ENCODE measurements at regions not wholly inside any gene's neighbourhood (a gene's known extent, or its start where the extent isn't known, plus 50 kb on each side); places are given as distances from the start of the nearest gene placed in this dataset.

DNA sequence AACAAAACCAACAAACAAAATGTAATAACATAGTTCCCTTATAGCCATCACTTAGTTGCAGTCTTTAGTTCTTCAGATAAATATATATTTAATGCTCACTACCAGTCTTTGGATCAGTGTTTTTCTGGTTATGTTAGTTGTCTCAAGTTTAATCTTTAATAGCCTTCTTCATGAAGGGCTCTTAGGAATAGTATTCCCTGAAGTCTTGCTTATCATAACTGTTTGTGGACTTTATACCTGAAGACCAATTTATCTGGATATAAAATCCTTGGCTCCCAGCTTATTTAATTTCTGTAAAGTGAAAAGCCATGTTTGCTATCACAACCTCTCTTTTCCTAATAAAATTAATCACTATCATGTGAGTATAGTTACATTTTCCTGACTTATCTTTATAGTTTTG lies 379.7 kb downstream of the ARL6IP6 start:
- DNase-seq = no peak

DNA sequence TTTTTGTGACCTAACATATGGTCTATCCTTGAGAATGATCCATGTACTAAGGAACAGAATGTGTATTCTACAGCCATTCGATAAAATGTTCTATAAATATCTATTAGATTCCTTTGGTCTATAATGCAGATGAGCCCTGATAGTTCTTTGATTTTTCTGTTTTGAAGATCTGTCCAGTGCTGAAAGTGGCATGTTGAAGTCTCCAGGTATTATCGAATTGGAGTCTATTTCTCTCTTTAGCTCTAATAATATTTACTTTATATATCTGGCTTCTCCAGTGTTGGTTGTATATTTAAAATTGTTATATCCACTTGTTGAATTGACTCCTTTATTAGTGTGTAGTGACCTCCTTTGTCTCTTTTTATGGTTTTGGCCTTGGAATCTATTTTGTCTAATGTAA lies 377.9 kb downstream of the ARL6IP6 start:
- no peak for DNase-seq

DNA sequence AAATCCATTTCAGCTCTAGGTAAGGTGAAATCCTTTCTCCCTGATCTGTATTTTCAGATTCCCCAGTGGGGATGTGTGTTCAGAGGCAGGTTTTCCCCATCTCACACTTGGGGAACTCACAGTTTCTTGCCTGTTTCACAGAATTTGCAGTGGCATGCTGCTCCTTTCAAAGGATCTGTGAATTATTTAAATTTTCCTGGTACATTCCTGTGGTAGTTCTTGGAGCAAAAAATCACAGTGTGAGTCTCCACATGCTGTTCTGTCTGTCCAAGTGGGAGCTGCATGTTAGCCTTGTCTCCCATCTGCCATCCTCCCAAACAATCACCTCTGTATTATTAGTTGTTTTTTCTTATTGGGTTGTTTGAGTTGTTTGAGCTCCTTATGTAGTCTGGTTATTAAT lies 372.9 kb downstream of the ARL6IP6 start:
- DNase-seq = no peak

DNA sequence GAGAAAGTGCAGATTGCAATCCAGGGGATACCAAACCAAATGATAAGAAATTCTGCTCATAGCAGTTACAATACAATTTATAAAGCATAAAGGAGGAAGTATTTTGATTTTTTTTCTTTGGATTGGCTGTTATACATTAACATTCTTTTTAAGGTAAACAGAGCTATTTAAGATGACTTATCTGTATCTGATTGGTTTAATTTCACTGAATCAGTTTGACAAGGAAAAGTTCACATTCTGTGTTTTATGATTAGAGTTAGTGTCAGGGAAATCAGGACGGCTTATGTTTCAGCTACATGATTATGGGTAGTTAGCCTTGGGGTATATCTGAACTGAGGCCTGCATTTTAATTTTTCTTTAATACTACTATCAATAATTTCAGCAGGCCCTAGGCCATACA lies 360.9 kb downstream of the ARL6IP6 start:
- no peak for DNase-seq

DNA sequence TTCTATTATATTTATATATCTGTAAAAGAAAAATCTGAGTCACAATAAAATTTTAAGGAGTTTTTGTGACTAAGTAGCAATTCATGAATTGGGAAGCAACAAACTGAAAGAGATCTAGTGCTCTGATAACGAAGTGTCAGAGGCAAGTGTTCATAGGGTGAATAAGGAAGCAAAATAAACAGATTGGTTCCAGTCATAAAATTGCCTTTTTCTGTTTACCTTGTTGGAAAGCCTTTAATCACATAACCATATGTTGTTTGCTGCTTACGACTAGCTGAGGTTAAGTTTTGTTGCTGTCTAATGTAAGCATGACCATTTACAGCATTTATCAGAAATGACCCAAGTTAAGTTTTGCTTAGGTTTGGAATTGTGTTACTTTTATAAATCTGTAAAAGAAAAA lies 358.9 kb downstream of the ARL6IP6 start:
- no peak for DNase-seq

DNA sequence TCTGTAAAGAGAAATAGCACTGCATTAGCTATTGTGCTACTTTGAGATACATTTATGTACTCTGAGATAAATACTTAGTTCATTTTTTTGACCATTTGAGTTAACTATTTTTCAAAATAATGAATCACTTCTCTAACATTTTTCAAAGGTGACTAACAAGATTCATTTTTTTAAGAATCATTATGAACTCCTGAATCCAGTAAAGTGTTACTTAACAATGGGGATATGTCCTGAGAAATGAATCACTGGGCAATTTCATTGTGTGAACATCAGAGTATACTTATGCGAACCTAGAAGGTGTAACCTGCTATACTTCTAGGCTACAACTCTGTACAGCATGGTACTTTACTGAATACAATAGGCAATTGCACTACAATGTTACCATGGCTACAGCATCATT lies 355.8 kb downstream of the ARL6IP6 start:
- DNase-seq = no peak

DNA sequence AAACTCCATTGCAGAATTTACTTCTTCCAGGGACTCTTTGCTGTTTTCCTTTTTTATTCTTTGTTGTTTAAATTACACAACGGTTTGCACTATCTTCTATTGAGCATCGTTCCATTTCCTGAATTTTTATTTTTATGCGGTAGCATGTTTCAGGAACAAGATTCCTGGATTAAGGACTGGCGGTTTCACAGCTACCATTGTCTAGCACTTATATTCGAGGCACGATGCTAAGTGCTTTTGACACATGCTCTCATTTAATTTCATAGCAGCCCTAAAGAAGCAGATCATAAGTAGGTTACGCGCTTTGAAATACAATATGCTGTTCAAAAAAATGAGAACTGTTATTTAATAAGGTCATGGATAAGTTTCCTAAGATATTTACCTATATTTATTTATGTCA lies 354.4 kb downstream of the ARL6IP6 start:
- no peak for DNase-seq

DNA sequence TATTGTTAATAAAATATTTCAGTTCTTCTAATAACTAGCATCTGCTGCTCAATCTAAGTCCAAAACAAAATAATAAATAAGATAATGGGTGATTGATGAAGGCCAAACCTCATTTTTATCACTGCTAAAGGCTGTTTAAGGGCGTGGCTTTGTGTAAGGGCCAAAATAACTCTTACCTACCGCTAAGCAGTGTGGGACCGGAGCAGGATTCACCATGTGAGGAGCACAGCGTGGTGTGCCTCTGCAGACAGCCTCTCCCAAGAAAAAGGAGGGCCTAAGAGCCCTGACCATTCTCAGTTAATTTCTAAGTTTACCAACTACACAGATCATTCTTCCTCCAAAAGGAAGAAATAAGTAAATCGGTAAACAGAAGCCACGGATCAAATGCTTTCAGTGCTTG lies 353.7 kb downstream of the ARL6IP6 start:
- DNase-seq = no peak

DNA sequence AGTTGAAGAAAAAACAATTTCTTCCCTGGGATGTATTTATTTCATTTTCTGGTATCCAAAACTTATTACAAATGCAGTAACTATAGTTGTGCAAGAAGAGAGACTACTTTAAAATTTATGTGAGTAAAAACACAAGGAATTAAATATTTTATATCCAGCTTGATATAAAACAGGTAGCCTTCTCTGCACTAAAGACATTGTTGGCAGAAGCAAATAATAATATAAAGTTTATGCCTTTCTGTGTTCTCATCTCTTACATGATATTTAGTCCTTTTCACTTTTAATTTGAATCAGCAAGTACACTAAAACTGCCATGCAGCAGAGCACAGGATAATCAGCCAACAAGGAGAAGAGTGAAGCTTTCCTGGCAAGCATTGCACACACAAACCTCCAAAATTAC lies 352.7 kb downstream of the ARL6IP6 start:
- DNase-seq = no peak

DNA sequence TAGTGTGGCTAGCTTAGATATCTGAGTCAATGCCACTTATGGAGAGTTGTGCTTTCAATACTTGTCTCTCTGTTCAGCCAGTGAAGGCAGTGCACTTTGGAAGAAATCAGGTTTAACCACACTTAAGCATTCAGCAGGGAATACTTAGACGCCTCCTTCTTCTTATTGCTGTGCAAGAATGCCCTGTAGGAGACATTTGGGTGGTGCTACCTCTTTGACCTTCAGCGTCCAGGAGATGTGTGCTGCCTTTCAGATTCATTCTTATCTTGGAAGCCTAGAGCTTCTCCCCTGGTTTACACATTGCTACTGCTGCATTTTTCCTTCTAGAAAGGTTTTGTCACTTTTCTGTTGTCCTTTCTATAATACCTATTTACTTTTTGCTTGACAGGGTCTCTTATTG lies 350.5 kb downstream of the ARL6IP6 start:
- no peak for DNase-seq

DNA sequence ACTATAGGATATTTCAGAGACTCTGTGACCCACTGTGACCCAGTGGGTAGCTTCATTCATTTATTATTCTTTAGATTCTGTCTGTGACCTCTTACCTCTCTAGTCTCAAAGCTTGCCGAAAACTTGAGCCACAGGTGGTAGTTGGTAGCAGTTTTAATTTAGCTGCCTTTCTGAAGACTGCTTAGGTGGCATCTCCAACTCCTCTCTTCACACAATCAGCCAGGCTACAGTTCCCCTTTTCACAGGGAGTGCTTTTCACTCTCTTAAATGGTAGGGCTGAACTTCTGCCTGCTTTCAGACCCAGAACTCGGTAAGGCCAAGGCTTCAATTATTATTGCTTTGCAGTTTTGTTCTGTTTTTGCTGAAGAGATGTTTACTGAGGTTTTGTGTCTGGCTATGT lies 349.6 kb downstream of the ARL6IP6 start:
- DNase-seq = no peak

DNA sequence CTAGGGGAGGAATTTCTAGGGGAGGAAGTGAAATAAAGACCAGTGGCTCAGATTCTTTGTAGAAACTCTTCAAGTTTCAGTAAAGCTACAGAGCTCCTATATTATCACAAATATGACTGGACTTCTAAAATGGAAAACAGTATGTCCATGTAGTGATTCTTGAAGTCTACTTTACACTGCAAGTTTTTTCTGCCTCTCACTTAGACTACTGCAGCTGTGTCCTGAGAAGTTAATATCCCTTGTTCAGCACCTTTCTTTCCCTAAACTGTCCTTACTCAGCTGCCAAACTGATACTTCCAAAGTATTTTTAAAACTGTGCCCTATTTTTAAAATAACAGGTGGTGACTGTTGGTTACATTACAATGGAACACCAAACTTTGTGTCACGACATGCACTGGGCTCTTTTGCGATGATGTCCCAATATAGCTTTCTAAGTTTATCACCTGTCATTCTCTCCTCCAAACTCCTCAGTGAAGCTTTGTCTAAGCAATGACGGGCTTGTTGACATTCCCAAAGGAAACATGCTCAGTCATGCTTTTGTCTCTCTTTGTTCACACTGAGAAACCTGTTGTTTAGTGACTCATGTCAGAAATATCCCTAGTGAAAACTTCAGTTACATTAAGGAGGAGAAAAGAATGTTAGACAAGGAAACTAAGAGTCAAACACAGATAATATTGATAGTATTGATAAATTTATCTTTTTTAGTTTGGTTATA lies 341.1 kb downstream of the ARL6IP6 start:
- no peak for DNase-seq

DNA sequence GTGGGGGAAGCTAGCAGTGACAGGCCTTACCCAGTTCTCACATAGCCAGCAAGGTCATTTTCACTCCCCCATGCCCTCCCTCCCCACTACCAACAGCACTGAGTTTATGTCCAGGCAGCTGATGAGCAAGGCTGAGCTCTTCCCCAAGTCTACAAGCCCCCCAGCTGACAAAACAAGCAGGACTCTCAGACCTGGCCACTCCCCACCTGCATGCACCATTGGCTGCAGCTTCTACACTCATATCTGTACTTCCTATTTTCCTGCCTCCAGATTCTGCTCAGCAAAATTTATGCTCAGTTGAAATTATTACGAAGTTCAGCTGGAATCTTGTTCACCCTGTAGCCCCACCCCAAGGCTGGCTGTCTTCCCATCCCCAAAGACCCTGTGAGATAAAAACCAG lies 339.3 kb downstream of the ARL6IP6 start:
- DNase-seq = no peak

DNA sequence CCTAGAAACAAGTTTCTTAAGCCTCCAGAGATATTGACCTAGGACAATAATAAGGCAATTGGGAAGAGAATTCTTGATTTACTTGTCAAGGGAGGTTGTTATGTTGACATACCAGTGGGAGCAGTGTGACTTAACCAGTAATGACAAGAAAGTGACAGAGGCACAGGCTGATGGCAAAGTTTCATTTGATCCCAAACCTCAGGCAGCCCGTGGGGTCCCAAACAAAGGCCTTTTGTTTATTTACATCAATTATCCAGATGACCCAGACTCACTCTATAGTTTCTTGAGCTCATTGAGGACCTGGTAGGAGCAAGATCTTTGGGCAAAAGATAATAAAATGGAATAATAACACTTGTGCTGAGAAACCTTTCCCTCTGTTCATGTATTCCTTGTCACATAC lies 336.8 kb downstream of the ARL6IP6 start:
- DNase-seq = no peak

DNA sequence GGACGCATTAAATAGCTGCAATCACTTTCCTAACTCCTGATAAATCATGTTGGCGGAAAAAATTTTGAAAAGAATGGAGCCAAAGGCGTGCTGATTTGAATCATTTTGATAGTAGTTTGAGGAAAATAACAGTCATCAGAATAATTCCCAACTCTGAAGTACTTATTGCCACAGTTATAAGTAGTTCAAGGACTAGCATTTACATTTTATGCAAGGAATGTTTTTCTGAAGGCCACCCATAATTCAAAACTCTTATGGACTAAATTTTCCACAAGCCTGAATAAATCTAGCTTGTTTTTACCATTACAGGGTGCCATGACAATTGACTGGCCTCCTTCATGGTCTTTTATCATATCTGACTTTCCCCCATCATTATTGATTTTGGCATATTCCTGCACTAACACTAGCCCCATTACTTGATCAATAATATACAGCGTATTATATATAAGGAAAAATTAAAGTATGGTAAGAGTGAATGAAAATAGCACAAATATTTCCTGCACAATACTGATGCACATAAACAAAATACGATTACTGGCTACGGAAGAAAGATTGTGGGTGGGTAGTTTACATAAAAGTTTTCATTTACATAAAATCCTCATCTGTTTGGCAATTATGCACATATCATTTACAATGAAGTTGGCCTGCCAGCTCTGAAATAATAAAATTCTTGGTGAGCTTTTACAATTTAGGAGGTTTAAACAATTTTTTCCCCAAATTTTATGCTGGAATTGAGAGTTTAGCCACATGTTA lies 334.6 kb downstream of the ARL6IP6 start:
- DNase-seq = no peak

DNA sequence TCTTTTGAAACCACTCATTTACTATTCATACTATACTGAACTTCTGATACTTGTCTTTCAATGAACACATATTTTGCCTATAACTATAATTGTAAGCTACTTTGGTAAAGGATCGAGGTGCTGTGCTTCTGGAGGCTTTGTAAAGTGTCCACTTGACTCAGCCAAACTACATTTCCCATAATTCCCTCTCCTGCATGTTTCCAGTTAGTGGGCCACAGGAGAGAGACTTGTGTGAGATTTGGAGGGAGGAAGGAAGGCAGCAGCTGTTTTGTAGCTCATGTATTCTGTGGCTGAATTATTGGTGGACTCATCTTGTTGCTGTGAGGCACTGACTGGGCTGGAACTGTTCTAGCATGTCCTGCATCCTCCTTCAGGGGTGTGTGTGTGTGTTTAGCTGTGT lies 328.8 kb downstream of the ARL6IP6 start:
- DNase-seq = no peak

DNA sequence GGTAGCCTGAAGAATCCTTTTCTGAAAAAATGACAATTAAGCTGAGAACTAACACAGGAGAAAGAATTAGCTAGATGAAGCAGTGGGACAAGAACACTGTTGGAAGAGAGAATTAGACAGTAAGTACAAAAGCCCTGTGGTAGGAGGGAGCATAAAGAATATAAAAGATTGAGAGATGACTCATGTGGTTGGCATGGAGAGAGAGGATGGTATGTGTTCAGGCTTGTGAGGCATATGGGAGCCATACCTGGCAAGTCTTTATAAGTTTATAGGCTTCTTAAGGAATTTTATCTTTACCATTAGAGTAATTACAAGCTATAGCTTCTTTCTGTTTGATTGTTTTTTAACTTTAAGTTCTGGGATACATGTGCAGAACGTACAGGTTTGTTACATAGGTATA lies 325.0 kb downstream of the ARL6IP6 start:
- DNase-seq = no peak

DNA sequence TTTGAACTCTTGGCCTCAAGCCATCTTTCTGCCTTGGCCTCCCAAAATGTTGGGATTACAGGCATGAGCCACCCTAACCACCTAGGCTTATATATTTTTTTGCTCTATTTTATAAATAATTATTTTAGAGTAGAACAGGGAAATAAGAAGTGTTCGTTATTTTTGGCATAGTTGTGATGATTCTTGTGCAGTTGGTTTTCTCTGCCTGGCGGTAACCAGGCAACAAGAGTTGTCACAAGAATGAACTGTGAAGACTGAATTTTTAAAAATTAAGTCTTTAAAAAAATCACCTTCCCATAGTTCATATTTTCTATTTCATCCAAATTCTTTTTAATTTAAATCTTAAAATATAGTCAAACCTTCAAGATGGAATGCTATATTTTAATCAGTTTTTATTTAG lies 310.2 kb downstream of the ARL6IP6 start:
- no peak for DNase-seq

DNA sequence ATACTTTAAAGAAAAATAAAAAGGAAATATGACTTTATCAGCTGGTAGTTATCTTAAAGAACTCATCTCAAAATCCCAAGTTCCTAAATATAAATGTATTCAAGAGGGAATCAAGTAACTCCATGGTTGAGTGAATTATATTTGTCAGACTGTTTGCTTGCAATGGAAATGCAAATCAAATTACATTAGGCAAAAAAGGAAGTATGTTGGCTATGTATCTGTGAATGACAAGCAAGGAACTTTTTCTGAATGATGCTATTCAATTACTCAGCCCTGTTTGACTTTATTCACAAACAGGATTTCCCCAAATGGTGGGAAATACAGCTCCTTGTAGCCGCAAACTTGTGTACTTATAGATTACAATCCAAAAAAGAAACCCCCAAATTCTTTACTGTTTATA lies 309.1 kb downstream of the ARL6IP6 start:
- DNase-seq = no peak

DNA sequence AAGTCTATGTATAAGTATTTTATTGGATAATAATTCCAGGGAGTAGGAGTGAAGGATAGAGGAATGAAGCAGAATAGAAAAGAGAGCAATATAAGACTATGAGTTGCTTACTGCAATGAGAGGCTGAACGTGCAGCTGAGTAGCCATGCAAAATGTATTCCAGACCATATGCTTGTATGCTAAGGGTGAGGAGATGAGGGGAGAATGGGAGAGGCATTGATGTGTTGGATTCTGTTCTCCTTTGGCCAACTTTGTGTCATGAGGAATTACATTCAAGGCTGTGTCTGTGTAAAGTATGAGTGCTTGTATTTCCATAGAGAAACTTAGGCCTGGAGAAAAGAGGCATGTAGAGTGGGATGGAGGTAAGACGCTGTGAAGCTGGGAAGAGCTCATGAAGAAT lies 301.8 kb downstream of the ARL6IP6 start:
- DNase-seq = no peak

DNA sequence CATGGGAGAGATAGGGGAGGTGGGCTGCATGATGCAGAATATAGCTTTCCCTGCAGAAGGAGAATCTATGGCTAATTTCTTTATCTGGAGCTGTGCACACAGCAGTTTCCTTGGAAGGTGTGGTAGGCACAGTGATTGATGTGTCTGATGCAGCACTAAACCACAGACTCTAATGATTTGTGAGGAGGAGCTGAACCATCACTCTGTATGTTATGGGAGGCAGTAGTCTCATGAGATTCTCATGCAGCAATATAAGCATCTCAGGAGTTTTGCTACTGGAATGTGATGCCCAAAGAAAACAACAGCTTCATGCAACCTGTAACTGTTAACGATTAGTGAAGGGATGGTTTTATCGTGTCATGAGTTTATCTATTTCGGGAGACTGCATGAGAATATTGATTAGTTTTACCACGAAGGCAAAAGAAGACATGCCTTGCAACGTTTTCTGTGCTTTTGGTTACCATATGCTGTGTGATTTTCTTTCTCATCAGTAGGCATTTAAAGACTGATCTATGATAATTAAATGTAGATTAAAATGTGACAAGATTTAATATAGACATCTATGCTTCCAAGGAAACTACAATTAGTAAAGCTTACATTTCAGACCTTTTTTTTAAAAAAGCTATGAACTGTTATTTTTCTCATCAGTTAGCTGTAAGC lies 286.8 kb downstream of the ARL6IP6 start:
- no peak for DNase-seq

DNA sequence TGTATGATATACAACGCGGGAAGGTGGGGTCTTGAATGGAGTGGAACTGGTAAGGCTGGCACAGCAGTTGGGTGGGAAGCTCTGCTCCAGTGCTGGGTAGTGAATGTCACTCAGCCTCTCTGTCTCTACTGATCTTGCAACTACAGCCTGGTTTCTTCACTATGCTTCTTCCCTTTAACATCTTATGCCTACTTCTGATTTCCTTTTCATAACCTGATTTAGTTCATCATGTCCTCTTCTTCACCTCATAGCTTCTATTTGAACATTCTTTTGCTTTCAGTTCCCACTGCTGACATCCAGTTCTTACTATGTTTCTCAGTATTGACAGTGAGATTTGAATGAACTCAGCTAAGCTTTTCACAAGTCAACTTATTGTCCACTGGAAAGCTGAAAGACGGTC lies 286.2 kb downstream of the ARL6IP6 start:
- no peak for DNase-seq

DNA sequence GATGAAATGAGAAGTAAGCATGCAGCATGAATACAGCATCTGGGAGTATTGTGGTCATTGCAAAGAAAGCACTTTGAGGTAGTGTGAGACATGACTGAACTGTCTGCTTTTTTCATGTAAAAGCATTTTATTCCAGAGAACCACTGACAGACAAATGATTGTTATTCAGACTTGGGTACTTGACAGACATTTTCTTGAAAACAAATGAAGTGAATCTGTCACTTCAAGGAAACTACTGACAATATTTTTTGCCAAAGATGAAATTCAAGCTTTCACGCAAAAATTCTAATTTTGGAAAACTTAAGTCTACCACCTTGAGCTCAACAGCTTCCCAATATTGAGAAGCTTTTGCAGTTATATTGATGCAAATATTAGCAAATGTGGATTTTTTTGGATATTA lies 255.7 kb downstream of the ARL6IP6 start:
- DNase-seq = no peak

DNA sequence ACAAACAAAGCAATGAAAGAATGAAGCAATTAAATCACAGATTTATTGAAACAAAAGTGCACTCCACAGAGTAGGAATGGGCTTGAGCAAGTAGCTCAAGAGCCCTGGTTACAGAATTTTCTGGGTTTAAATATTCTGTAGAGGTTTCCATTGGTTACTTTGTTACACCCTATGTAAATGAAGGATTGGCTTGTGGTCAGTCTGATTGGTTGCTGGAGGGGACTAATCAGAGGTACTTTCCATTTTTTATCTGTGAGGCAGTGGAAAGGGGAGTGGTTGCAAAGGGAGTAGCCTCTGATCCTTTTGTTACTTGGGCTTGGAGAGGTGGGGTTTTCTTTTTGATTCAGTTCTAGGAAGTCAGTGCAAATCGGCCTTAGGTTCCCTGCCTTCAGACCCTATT lies 253.3 kb downstream of the ARL6IP6 start:
- no peak for DNase-seq
